Naive thymus-derived CD8-positive, alpha-beta T cell (primary cell): ENCODE measurements at regions not wholly inside any gene's neighbourhood (a gene's known extent, or its start where the extent isn't known, plus 50 kb on each side); places are given as distances from the start of the nearest gene placed in this dataset.
"Not testable (repeated sequence)": the region's sequence is repeated elsewhere in the genome, so short reads cannot be mapped to it uniquely, and the experiment has no call there.

Experiments
- ATAC-seq, 2 donors: fragments of 150-1000 bp; cut with Tn5 transposase in 1 of 2; sonication (Bioruptor Pico), chemical (Tn5 transposase) in 1 of 2; 1 replicate in 1 of 2; 2 replicates in 1 of 2; pipeline ENCODE4 v1.10.0; 2021; ENCODE audit warnings: mild to moderate bottlenecking in 2 of 2, moderate library complexity in 2 of 2
- POLR2A ChIA-PET: fragments of 350-600 bp; sonication (Branson Sonifier 250); formaldehyde crosslinking; loops from one replicate; lab custom pipeline; 2021; ENCODE audit warnings: antibody characterized with exemption; lab: Charles Lee
- DNase-seq, 10 donors: peaks; one replicate each; pipeline versions ENCODE4 v3.0.0 to v3.0.0-alpha.2; 2020 to 2022
- H3K27ac Mint-ChIP-seq, 10 donors: one replicate each; pipeline ENCODE4 v1.8.0; 2020 to 2022; ENCODE audit warnings: mild to moderate bottlenecking in 10 of 10, mixed read lengths in 10 of 10, moderate library complexity in 4 of 10, inconsistent platforms in 1 of 10
- H3K27me3 Mint-ChIP-seq, 5 donors: one replicate each; pipeline ENCODE4 v1.8.0; 2021 to 2022; ENCODE audit warnings: mixed read lengths in 5 of 5
- H3K36me3 Mint-ChIP-seq, 3 donors: one replicate each; pipeline ENCODE4 v1.8.0; 2020 to 2022; ENCODE audit warnings: mixed read lengths in 3 of 3, mild to moderate bottlenecking in 2 of 3, inconsistent platforms in 1 of 3
- H3K4me1 Mint-ChIP-seq, 4 donors: one replicate each; pipeline ENCODE4 v1.8.0; 2021 to 2022; ENCODE audit warnings: mixed read lengths in 4 of 4
- H3K4me3 Mint-ChIP-seq, 10 donors: one replicate each; pipeline ENCODE4 v1.8.0; 2020 to 2022; ENCODE audit warnings: mild to moderate bottlenecking in 10 of 10, mixed read lengths in 10 of 10, moderate library complexity in 6 of 10, inconsistent platforms in 1 of 10
- H3K9me3 Mint-ChIP-seq, 9 donors: one replicate each; pipeline ENCODE4 v1.8.0; 2020 to 2022; ENCODE audit warnings: mixed read lengths in 9 of 9, mild to moderate bottlenecking in 3 of 9, inconsistent platforms in 1 of 9, moderate library complexity in 1 of 9

- Mint-ChIP-seq H3K4me1 (no peaks in the 10 kb centered on the region), H3K9me3 (peaks cover 0 to 2% (median 0%) of the 10 kb centered on the region in 9 donors), H3K27ac (no peak overlapping the region), H3K36me3 (no peaks in the 10 kb centered on the region), H3K27me3 (no peaks in the 10 kb centered on the region), H3K4me3 (no peak overlapping the region)
- POLR2A ChIA-PET = no interaction called here
- no peak for ATAC-seq
- DNase-seq = no peak
Observed at GRCh38 chr13:22862478-22862877, 318.3 kb upstream of the SGCG start.

GRCh38 chr13:22866221-22866620 lies 314.6 kb upstream of the SGCG start:
- Mint-ChIP-seq H3K36me3 (no peaks in the 10 kb centered on the region), H3K27ac (no peak overlapping the region), H3K4me1 (no peaks in the 10 kb centered on the region), H3K4me3 (no peak overlapping the region), H3K27me3 (no peaks in the 10 kb centered on the region), H3K9me3 (peaks cover 0 to 5% (median 0%) of the 10 kb centered on the region in 9 donors)
- ATAC-seq (no peak), DNase-seq (no peak)
- POLR2A ChIA-PET = no interaction called here

GRCh38 chr13:22871231-22871630 lies 309.5 kb upstream of the SGCG start:
- Mint-ChIP-seq H3K4me1 (no peaks in the 10 kb centered on the region), H3K4me3 (no peak overlapping the region), H3K9me3 (peaks cover 0 to 19% (median 6%) of the 10 kb centered on the region in 9 donors), H3K27ac (no peak overlapping the region), H3K36me3 (peaks cover 0 to 6% (median 0%) of the 10 kb centered on the region in 3 donors), H3K27me3 (peaks cover 0 to 6% (median 0%) of the 10 kb centered on the region in 5 donors)
- no peak for DNase-seq
- no peak for ATAC-seq
- POLR2A ChIA-PET = no interaction called here

GRCh38 chr13:22874839-22875238 lies 305.9 kb upstream of the SGCG start:
- ATAC-seq (no peak), DNase-seq (no peak)
- Mint-ChIP-seq H3K36me3 (peaks cover 0 to 6% (median 0%) of the 10 kb centered on the region in 3 donors), H3K4me1 (no peaks in the 10 kb centered on the region), H3K4me3 (no peak overlapping the region), H3K27ac (no peak overlapping the region), H3K27me3 (peaks cover 0 to 6% (median 0%) of the 10 kb centered on the region in 5 donors), H3K9me3 (peaks cover 0 to 19% (median 6%) of the 10 kb centered on the region in 9 donors)
- POLR2A ChIA-PET = no interaction called here

GRCh38 chr13:22877421-22877820 lies 303.4 kb upstream of the SGCG start:
- no peak for DNase-seq
- Mint-ChIP-seq H3K27ac (no peak overlapping the region), H3K4me1 (no peaks in the 10 kb centered on the region), H3K27me3 (peaks cover 0 to 6% (median 2%) of the 10 kb centered on the region in 5 donors), H3K9me3 (peaks cover 0 to 14% (median 4%) of the 10 kb centered on the region in 9 donors), H3K36me3 (peaks cover 0 to 6% (median 0%) of the 10 kb centered on the region in 3 donors), H3K4me3 (no peak overlapping the region)
- POLR2A ChIA-PET = no interaction called here
- no peak for ATAC-seq

- ATAC-seq = no peak
- Mint-ChIP-seq H3K27me3 (peaks cover 0 to 4% (median 2%) of the 10 kb centered on the region in 5 donors), H3K36me3 (no peaks in the 10 kb centered on the region), H3K4me1 (no peaks in the 10 kb centered on the region), H3K27ac (no peak overlapping the region), H3K4me3 (no peak overlapping the region), H3K9me3 (peaks cover 0 to 1% (median 0%) of the 10 kb centered on the region in 9 donors)
- POLR2A ChIA-PET = no interaction called here
- DNase-seq = no peak
Observed at GRCh38 chr13:22880741-22881720, 299.7 kb upstream of the SGCG start.

- H3K27me3 Mint-ChIP-seq, ATAC-seq, H3K4me3 Mint-ChIP-seq, H3K4me1 Mint-ChIP-seq, H3K27ac Mint-ChIP-seq, H3K9me3 Mint-ChIP-seq, H3K36me3 Mint-ChIP-seq, DNase-seq, POLR2A ChIA-PET: not testable (repeated sequence)
Observed at GRCh38 chr13:22881721-22882608, 298.8 kb upstream of the SGCG start.

GRCh38 chr13:22883262-22883840 lies 297.4 kb upstream of the SGCG start:
- DNase-seq (no peak), ATAC-seq (no peak)
- no peaks in the 10 kb centered on the region for H3K9me3 Mint-ChIP-seq
- POLR2A ChIA-PET = no interaction called here
- H3K27ac Mint-ChIP-seq = no peak overlapping the region
- no peak overlapping the region for H3K4me3 Mint-ChIP-seq
- no peaks in the 10 kb centered on the region for H3K36me3 Mint-ChIP-seq
- no peaks in the 10 kb centered on the region for H3K4me1 Mint-ChIP-seq
- H3K27me3 Mint-ChIP-seq = peaks cover 0 to 4% (median 2%) of the 10 kb centered on the region in 5 donors

GRCh38 chr13:22883956-22884355 lies 296.8 kb upstream of the SGCG start:
- Mint-ChIP-seq H3K36me3 (no peaks in the 10 kb centered on the region), H3K9me3 (peaks cover 0 to 1% (median 0%) of the 10 kb centered on the region in 9 donors), H3K27ac (no peak overlapping the region), H3K27me3 (peaks cover 0 to 4% (median 2%) of the 10 kb centered on the region in 5 donors), H3K4me1 (no peaks in the 10 kb centered on the region), H3K4me3 (no peak overlapping the region)
- DNase-seq = no peak
- no peak for ATAC-seq
- POLR2A ChIA-PET = no interaction called here

- H3K27ac Mint-ChIP-seq, ATAC-seq, H3K4me3 Mint-ChIP-seq: not testable (repeated sequence)
Observed at GRCh38 chr13:22886061-22886460, 294.7 kb upstream of the SGCG start.

GRCh38 chr13:22889376-22889775 lies 291.4 kb upstream of the SGCG start:
- DNase-seq, H3K27me3 Mint-ChIP-seq, ATAC-seq, H3K4me1 Mint-ChIP-seq, H3K4me3 Mint-ChIP-seq, H3K36me3 Mint-ChIP-seq, POLR2A ChIA-PET, H3K27ac Mint-ChIP-seq: not testable (repeated sequence)
- peaks cover 0 to 21% (median 4%) of the 10 kb centered on the region in 9 donors for H3K9me3 Mint-ChIP-seq

More at GRCh38 chr13:22886061-22886460, 294.7 kb upstream of the SGCG start:
- H3K9me3 Mint-ChIP-seq = peaks cover 0 to 16% (median 0%) of the 10 kb centered on the region in 9 donors
- H3K27me3 Mint-ChIP-seq, POLR2A ChIA-PET, H3K36me3 Mint-ChIP-seq, H3K4me1 Mint-ChIP-seq, DNase-seq: not testable (repeated sequence)

- H3K27me3 Mint-ChIP-seq = peaks cover 0 to 13% (median 2%) of the 10 kb centered on the region in 5 donors
- no peaks in the 10 kb centered on the region for H3K36me3 Mint-ChIP-seq
- no peak overlapping the region for H3K4me3 Mint-ChIP-seq
- peaks cover 0 to 1% (median 0%) of the 10 kb centered on the region in 4 donors for H3K4me1 Mint-ChIP-seq
- no peak overlapping the region for H3K27ac Mint-ChIP-seq
- H3K9me3 Mint-ChIP-seq = peaks cover 0 to 21% (median 4%) of the 10 kb centered on the region in 9 donors
- no peak for ATAC-seq
- POLR2A ChIA-PET = no interaction called here
- no peak for DNase-seq
Observed at GRCh38 chr13:22893204-22893603, 287.6 kb upstream of the SGCG start.
